Esophagus muscularis mucosa (tissue), 4 donors: ENCODE measurements at regions not wholly inside any gene's neighbourhood (a gene's known extent, or its start where the extent isn't known, plus 50 kb on each side); places are given as distances from the start of the nearest gene placed in this dataset.

Source experiments
- EP300 ChIP-seq: sonication (generic); formaldehyde crosslinking; IDR thresholded peaks from one replicate; pipeline ENCODE4 v1.6.1; 2017; ENCODE audit warnings: antibody characterized with exemption
- POLR2A ChIP-seq: fragments of 450-650 bp; IDR thresholded peaks from one replicate; pipeline ENCODE4 v1.6.1; 2017; ENCODE audit warnings: antibody characterized with exemption, moderate library complexity, mild to moderate bottlenecking, low read depth
- POLR2AphosphoS5 ChIP-seq, 2 donors: sonication (generic); formaldehyde crosslinking; IDR thresholded peaks; one replicate each; pipeline ENCODE4 v1.6.1; 2017; ENCODE audit warnings: antibody characterized with exemption in 2 of 2
- TF ChIP-seq, protein P1 (sequence below), 3 experiments: fragments of 200-600 bp in 2 of 3; fragments of 450-650 bp in 1 of 3; sonication (generic) in 2 of 3; IDR thresholded peaks; one replicate each; pipeline ENCODE4 v1.5.1; 2017 to 2019; ENCODE audit warnings: antibody characterized with exemption in 3 of 3, mild to moderate bottlenecking in 2 of 3, moderate library complexity in 1 of 3

- TF ChIP-seq, protein P1, sequence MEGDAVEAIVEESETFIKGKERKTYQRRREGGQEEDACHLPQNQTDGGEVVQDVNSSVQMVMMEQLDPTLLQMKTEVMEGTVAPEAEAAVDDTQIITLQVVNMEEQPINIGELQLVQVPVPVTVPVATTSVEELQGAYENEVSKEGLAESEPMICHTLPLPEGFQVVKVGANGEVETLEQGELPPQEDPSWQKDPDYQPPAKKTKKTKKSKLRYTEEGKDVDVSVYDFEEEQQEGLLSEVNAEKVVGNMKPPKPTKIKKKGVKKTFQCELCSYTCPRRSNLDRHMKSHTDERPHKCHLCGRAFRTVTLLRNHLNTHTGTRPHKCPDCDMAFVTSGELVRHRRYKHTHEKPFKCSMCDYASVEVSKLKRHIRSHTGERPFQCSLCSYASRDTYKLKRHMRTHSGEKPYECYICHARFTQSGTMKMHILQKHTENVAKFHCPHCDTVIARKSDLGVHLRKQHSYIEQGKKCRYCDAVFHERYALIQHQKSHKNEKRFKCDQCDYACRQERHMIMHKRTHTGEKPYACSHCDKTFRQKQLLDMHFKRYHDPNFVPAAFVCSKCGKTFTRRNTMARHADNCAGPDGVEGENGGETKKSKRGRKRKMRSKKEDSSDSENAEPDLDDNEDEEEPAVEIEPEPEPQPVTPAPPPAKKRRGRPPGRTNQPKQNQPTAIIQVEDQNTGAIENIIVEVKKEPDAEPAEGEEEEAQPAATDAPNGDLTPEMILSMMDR (IDR thresholded peaks at IDR 0.05), result peak in 1 of 3 experiments; percentile 6
- no peak for TF ChIP-seq EP300
- no peak for TF ChIP-seq POLR2A
- peak; percentile 36 to 61 for TF ChIP-seq POLR2AphosphoS5 (IDR thresholded peaks at IDR 0.05)
Observed at GRCh38 chr3:159732172-159733111, 256.2 kb upstream of the IL12A start.
